Lower leg skin (tissue), 3 donors: ENCODE measurements at regions not wholly inside any gene's neighbourhood (a gene's known extent, or its start where the extent isn't known, plus 50 kb on each side); places are given as distances from the start of the nearest gene placed in this dataset.

Experiments used
- POLR2A ChIP-seq, 2 donors: fragments of 450-650 bp; IDR thresholded peaks; one replicate each; pipeline ENCODE4 v1.6.1; 2016 to 2017; ENCODE audit warnings: antibody characterized with exemption in 2 of 2, mild to moderate bottlenecking in 1 of 2, moderate library complexity in 1 of 2
- TF ChIP-seq, protein P1 (sequence below), 3 donors: fragments of 450-650 bp; IDR thresholded peaks; one replicate each; pipeline ENCODE4 v1.5.1; 2016; ENCODE audit warnings: antibody characterized with exemption in 3 of 3, mild to moderate bottlenecking in 3 of 3, moderate library complexity in 2 of 3

DNA sequence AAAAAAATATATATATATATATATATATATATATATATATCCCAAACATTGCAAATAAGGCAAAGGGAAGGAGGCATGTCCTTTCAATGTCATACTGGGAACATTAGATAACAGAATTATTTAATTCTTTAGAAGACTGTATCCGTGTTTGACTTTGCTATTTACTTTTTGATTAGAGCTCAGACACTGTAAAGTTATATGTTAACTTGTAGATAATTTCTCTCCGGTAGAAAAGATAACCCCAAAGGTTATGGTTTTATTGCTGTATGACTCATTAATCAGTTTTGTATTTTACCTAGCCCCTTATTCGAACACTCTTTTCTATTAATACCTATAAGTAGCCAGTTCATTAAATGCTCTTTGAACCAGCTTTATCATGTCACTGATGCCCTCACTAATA lies 150.6 kb upstream of the DUSP21 start:
- TF ChIP-seq, protein P1, sequence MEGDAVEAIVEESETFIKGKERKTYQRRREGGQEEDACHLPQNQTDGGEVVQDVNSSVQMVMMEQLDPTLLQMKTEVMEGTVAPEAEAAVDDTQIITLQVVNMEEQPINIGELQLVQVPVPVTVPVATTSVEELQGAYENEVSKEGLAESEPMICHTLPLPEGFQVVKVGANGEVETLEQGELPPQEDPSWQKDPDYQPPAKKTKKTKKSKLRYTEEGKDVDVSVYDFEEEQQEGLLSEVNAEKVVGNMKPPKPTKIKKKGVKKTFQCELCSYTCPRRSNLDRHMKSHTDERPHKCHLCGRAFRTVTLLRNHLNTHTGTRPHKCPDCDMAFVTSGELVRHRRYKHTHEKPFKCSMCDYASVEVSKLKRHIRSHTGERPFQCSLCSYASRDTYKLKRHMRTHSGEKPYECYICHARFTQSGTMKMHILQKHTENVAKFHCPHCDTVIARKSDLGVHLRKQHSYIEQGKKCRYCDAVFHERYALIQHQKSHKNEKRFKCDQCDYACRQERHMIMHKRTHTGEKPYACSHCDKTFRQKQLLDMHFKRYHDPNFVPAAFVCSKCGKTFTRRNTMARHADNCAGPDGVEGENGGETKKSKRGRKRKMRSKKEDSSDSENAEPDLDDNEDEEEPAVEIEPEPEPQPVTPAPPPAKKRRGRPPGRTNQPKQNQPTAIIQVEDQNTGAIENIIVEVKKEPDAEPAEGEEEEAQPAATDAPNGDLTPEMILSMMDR (IDR thresholded peaks at IDR 0.05) = no peak
- no peak for TF ChIP-seq POLR2A (IDR thresholded peaks at IDR 0.05)
